NCI-H2029 (cell line): ENCODE measurements at regions not wholly inside any gene's neighbourhood (a gene's known extent, or its start where the extent isn't known, plus 50 kb on each side); places are given as distances from the start of the nearest gene placed in this dataset.

ENCODE experiments used
- DNase-seq: peaks from one replicate; lab custom pipeline; 2025; lab: John Stamatoyannopoulos, UW

- no peak for DNase-seq
Measured at GRCh38 chr6:87936065-87936464, 111.6 kb upstream of the SPACA1 start.

GRCh38 chr6:87935196-87935595, 112.4 kb upstream of the SPACA1 start:
- no peak for DNase-seq

- no peak for DNase-seq
Measured at GRCh38 chr6:87932361-87932760, 115.3 kb upstream of the SPACA1 start.

GRCh38 chr6:87929843-87930288, 117.8 kb upstream of the SPACA1 start:
- peak; percentile 49 for DNase-seq

GRCh38 chr6:87926687-87927086, 121.0 kb upstream of the SPACA1 start:
- no peak for DNase-seq

- no peak for DNase-seq
Measured at GRCh38 chr6:87926072-87926471, 121.6 kb upstream of the SPACA1 start.

- no peak for DNase-seq
Measured at GRCh38 chr6:87925373-87926060, 122.1 kb upstream of the SPACA1 start.

- DNase-seq: no peak
Measured at GRCh38 chr6:87923389-87924050, 124.1 kb upstream of the SPACA1 start.

- peak; percentile 30 for DNase-seq
Measured at GRCh38 chr6:87922947-87923330, 124.7 kb upstream of the SPACA1 start.

GRCh38 chr6:87922196-87922946, 125.3 kb upstream of the SPACA1 start:
- no peak for DNase-seq

GRCh38 chr6:87921034-87921433, 126.6 kb upstream of the SPACA1 start:
- DNase-seq: no peak

- DNase-seq: no peak
Measured at GRCh38 chr6:87920245-87920644, 127.4 kb upstream of the SPACA1 start.

- DNase-seq: no peak
Measured at GRCh38 chr6:87919416-87919815, 128.2 kb upstream of the SPACA1 start.

GRCh38 chr6:87919001-87919400, 128.6 kb upstream of the SPACA1 start:
- no peak for DNase-seq

- DNase-seq: no peak
Measured at GRCh38 chr6:87918461-87918941, 129.1 kb upstream of the SPACA1 start.

GRCh38 chr6:87917886-87918285, 129.8 kb upstream of the SPACA1 start:
- DNase-seq: no peak

- no peak for DNase-seq
Measured at GRCh38 chr6:87916446-87916845, 131.2 kb upstream of the SPACA1 start.

GRCh38 chr6:87914637-87915395, 132.8 kb upstream of the SPACA1 start:
- no peak for DNase-seq

- no peak for DNase-seq
Measured at GRCh38 chr6:87913974-87914373, 133.7 kb upstream of the SPACA1 start.

GRCh38 chr6:87912102-87912501, 135.5 kb upstream of the SPACA1 start:
- no peak for DNase-seq

GRCh38 chr6:87909849-87910248, 137.8 kb upstream of the SPACA1 start:
- DNase-seq: no peak
